ENCODE measurements at regions not wholly inside any gene's neighbourhood (a gene's known extent, or its start where the extent isn't known, plus 50 kb on each side); places are given as distances from the start of the nearest gene placed in this dataset.

GRCh38 chr4:66769441-66769840 is 775.9 kb downstream of the CENPC start:
- no peaks in the 10 kb centered on the region for H3F3A ChIP-seq (replicated peaks; ENCODE audit: insufficient read depth)
- 6% methylated on average over 4 of the region's 4 CpGs for WGBS (ENCODE audit: low lambda C conversion rate)
- H3K27ac ChIP-seq (ENCODE audit: low read depth in 2 of 2, low read length in 1 of 2) = no peak overlapping the region
- DNase-seq = no peak
- no peaks in the 10 kb centered on the region for H3K4me1 ChIP-seq (ENCODE audit: control insufficient read depth in 1 of 2, insufficient read depth in 2 of 2, low read depth in 1 of 2, low read length in 1 of 2)
- no peaks in the 10 kb centered on the region for H4K20me1 ChIP-seq (ENCODE audit: insufficient read depth)
- no peaks in the 10 kb centered on the region for H3K27me3 ChIP-seq (ENCODE audit: insufficient read depth)
- TF ChIP-seq EP300 (IDR thresholded peaks at IDR 0.05; ENCODE audit: borderline replicate concordance in 1 of 2, low read depth in 1 of 2, low read length in 1 of 2) (no peak), SMC3 (IDR thresholded peaks at IDR 0.05; ENCODE audit: low read depth, low read length) (no peak), MXI1 (IDR thresholded peaks at IDR 0.05; ENCODE audit: low read depth, low read length) (no peak), RXRA (IDR thresholded peaks at IDR 0.05; ENCODE audit: borderline replicate concordance, low read depth) (no peak), EZH2phosphoT487 (IDR thresholded peaks at IDR 0.05; ENCODE audit: borderline replicate concordance, low read depth) (no peak), USF2 (IDR thresholded peaks at IDR 0.05; ENCODE audit: borderline replicate concordance, low read depth, low read length) (no peak), NFIC (IDR thresholded peaks at IDR 0.05; ENCODE audit: borderline replicate concordance) (no peak)
- no peak overlapping the region for H3K9ac ChIP-seq
- POLR2A ChIA-PET = no interaction called here
- H3K9me2 ChIP-seq = no peaks in the 10 kb centered on the region
- H3K4me2 ChIP-seq = no peak overlapping the region
- H3K79me2 ChIP-seq (ENCODE audit: insufficient read depth) = no peaks in the 10 kb centered on the region
- no peaks in the 10 kb centered on the region for H3K36me3 ChIP-seq (replicated peaks in 1 of 2; ENCODE audit: control insufficient read depth in 1 of 2, insufficient read depth in 2 of 2, low read length in 1 of 2)
- no peak overlapping the region for H2AFZ ChIP-seq (ENCODE audit: low read depth)
- no peaks in the 10 kb centered on the region for H3K9me3 ChIP-seq
- no peak overlapping the region for H3K4me3 ChIP-seq (ENCODE audit: low read depth in 2 of 2, low read length in 1 of 2)
- CTCF ChIA-PET = interaction anchor here (1.4 kb wide), 1 partner anchor 10 kb away, joined by 3 read pairs; no protein-coding TSS in a partner anchor

- no peak overlapping the region for H3K27ac ChIP-seq (ENCODE audit: low read depth in 2 of 2, low read length in 1 of 2)
- ChIA-PET CTCF (no interaction called here), POLR2A (no interaction called here)
- H3K9ac ChIP-seq = no peak overlapping the region
- no peak for DNase-seq
- H3K36me3 ChIP-seq (replicated peaks in 1 of 2; ENCODE audit: control insufficient read depth in 1 of 2, insufficient read depth in 2 of 2, low read length in 1 of 2) = no peaks in the 10 kb centered on the region
- H3K4me3 ChIP-seq (ENCODE audit: low read depth in 2 of 2, low read length in 1 of 2) = no peak overlapping the region
- no peaks in the 10 kb centered on the region for H3K4me1 ChIP-seq (ENCODE audit: control insufficient read depth in 1 of 2, insufficient read depth in 2 of 2, low read depth in 1 of 2, low read length in 1 of 2)
- no peaks in the 10 kb centered on the region for H3K79me2 ChIP-seq (ENCODE audit: insufficient read depth)
- TF ChIP-seq NRF1 (IDR thresholded peaks at IDR 0.05; ENCODE audit: low read depth, low read length) (no peak), FOSL2 (IDR thresholded peaks at IDR 0.05; ENCODE audit: borderline replicate concordance, low read depth) (no peak), USF2 (IDR thresholded peaks at IDR 0.05; ENCODE audit: borderline replicate concordance, low read depth, low read length) (no peak), TAF1 (IDR thresholded peaks at IDR 0.05; ENCODE audit: borderline replicate concordance, low read depth, low read length) (no peak), PBX3 (IDR thresholded peaks at IDR 0.05) (no peak), FOXM1 (IDR thresholded peaks at IDR 0.05; ENCODE audit: low read depth) (no peak), SIN3A (IDR thresholded peaks at IDR 0.05; ENCODE audit: borderline replicate concordance, low read depth, low read length) (no peak), JUND (IDR thresholded peaks at IDR 0.05) (no peak), RCOR1 (IDR thresholded peaks at IDR 0.05; ENCODE audit: low read length) (no peak), RXRA (IDR thresholded peaks at IDR 0.05; ENCODE audit: borderline replicate concordance, low read depth) (no peak), YY1 (IDR thresholded peaks at IDR 0.05; ENCODE audit: low read depth) (no peak), MEF2A (IDR thresholded peaks at IDR 0.05; ENCODE audit: borderline replicate concordance, low read depth) (no peak), SMC3 (IDR thresholded peaks at IDR 0.05; ENCODE audit: low read depth, low read length) (no peak), GABPA (IDR thresholded peaks at IDR 0.05; ENCODE audit: low read depth) (no peak), CHD2 (IDR thresholded peaks at IDR 0.05; ENCODE audit: low read length, partially characterized antibody) (no peak), EZH2phosphoT487 (IDR thresholded peaks at IDR 0.05; ENCODE audit: borderline replicate concordance, low read depth) (no peak)
- H4K20me1 ChIP-seq (ENCODE audit: insufficient read depth) = no peaks in the 10 kb centered on the region
- no peaks in the 10 kb centered on the region for H3F3A ChIP-seq (replicated peaks; ENCODE audit: insufficient read depth)
- no peak overlapping the region for H2AFZ ChIP-seq (ENCODE audit: low read depth)
- no peak overlapping the region for H3K4me2 ChIP-seq
- H3K9me3 ChIP-seq = no peaks in the 10 kb centered on the region
- H3K9me2 ChIP-seq = no peaks in the 10 kb centered on the region
- no peaks in the 10 kb centered on the region for H3K27me3 ChIP-seq (ENCODE audit: insufficient read depth)
- WGBS (ENCODE audit: low lambda C conversion rate) = 13% methylated on average over 1 of the region's 1 CpG
Observed at GRCh38 chr4:66767442-66767841, 777.9 kb downstream of the CENPC start.

Data from SK-N-SH (cell line).